ENCODE measurements at regions not wholly inside any gene's neighbourhood (a gene's known extent, or its start where the extent isn't known, plus 50 kb on each side); places are given as distances from the start of the nearest gene placed in this dataset.

GRCh38 chr9:86665416-86665815, 281.9 kb downstream of the GAS1 start:
- H3K4me3 ChIP-seq (ENCODE audit: low read length), result no peak overlapping the region
- H3K4me1 ChIP-seq (ENCODE audit: insufficient read depth, low read length), result no peaks in the 10 kb centered on the region
- ATAC-seq (no peak), DNase-seq (no peak)
- TF ChIP-seq EZH2phosphoT487 (IDR thresholded peaks at IDR 0.05; ENCODE audit: borderline replicate concordance, low read length) (no peak), EZH2 (IDR thresholded peaks at IDR 0.05; ENCODE audit: low read length, unreplicated experiment) (no peak), CTCF (conservative IDR thresholded peaks at IDR 0.05; ENCODE audit: low read depth, low read length) (no peak)
- no peak overlapping the region for H3K9ac ChIP-seq (ENCODE audit: low read length)
- POLR2A ChIA-PET (ENCODE audit: unreplicated experiment), result no interaction called here
- H3F3A ChIP-seq (ENCODE audit: low read length, unreplicated experiment), result no peaks in the 10 kb centered on the region
- no peaks in the 10 kb centered on the region for H3K9me3 ChIP-seq (ENCODE audit: low read length)
- H3K9me2 ChIP-seq (replicated peaks; ENCODE audit: low read length), result no peaks in the 10 kb centered on the region
- no peaks in the 10 kb centered on the region for H3K79me2 ChIP-seq (ENCODE audit: low read length)
- no peak overlapping the region for H3K4me2 ChIP-seq (ENCODE audit: low read length)
- no peaks in the 10 kb centered on the region for H3K36me3 ChIP-seq (ENCODE audit: low read depth, low read length)
- no peak overlapping the region for H2AFZ ChIP-seq (ENCODE audit: low read length)
- no peak overlapping the region for H3K27ac ChIP-seq (ENCODE audit: low read length)
- intact Hi-C loops (cut with micrococcal nuclease), result no loop called here
- H4K20me1 ChIP-seq (ENCODE audit: low read length), result no peaks in the 10 kb centered on the region
- CTCF ChIA-PET, result no interaction called here
- no TSS peak for BruUV-seq (replicated peaks)
- H3K27me3 ChIP-seq (ENCODE audit: low read length), result no peaks in the 10 kb centered on the region; the same call in 1 of the 2 replicates

GRCh38 chr9:86664603-86665002, 282.7 kb downstream of the GAS1 start:
- DNase-seq (no peak), ATAC-seq (no peak)
- H3K4me3 ChIP-seq (ENCODE audit: low read length), result no peak overlapping the region
- no TSS peak for BruUV-seq (replicated peaks)
- POLR2A ChIA-PET (ENCODE audit: unreplicated experiment), result no interaction called here
- H3K79me2 ChIP-seq (ENCODE audit: low read length), result no peaks in the 10 kb centered on the region
- H3K27me3 ChIP-seq (ENCODE audit: low read length), result no peaks in the 10 kb centered on the region
- CTCF ChIA-PET, result no interaction called here
- H2AFZ ChIP-seq (ENCODE audit: low read length), result no peak overlapping the region
- intact Hi-C loops (cut with micrococcal nuclease), result no loop called here
- no peaks in the 10 kb centered on the region for H3F3A ChIP-seq (ENCODE audit: low read length, unreplicated experiment)
- no peaks in the 10 kb centered on the region for H4K20me1 ChIP-seq (ENCODE audit: low read length)
- H3K9me2 ChIP-seq (replicated peaks; ENCODE audit: low read length), result no peaks in the 10 kb centered on the region
- no peaks in the 10 kb centered on the region for H3K9me3 ChIP-seq (ENCODE audit: low read length)
- no peak overlapping the region for H3K9ac ChIP-seq (ENCODE audit: low read length)
- no peaks in the 10 kb centered on the region for H3K4me1 ChIP-seq (ENCODE audit: insufficient read depth, low read length)
- H3K27ac ChIP-seq (ENCODE audit: low read length), result no peak overlapping the region
- H3K36me3 ChIP-seq (ENCODE audit: low read depth, low read length), result no peaks in the 10 kb centered on the region
- H3K4me2 ChIP-seq (ENCODE audit: low read length), result no peak overlapping the region
- TF ChIP-seq EZH2phosphoT487 (IDR thresholded peaks at IDR 0.05; ENCODE audit: borderline replicate concordance, low read length) (no peak), EZH2 (IDR thresholded peaks at IDR 0.05; ENCODE audit: low read length, unreplicated experiment) (no peak), CTCF (conservative IDR thresholded peaks at IDR 0.05; ENCODE audit: low read depth, low read length) (no peak)

- TF ChIP-seq EZH2 (IDR thresholded peaks at IDR 0.05; ENCODE audit: low read length, unreplicated experiment) (no peak), CTCF (conservative IDR thresholded peaks at IDR 0.05; ENCODE audit: low read depth, low read length) (no peak), EZH2phosphoT487 (IDR thresholded peaks at IDR 0.05; ENCODE audit: borderline replicate concordance, low read length) (no peak)
- ATAC-seq (no peak), DNase-seq (no peak)
- Histone ChIP-seq H3K79me2 (ENCODE audit: low read length) (no peaks in the 10 kb centered on the region), H3K27ac (ENCODE audit: low read length) (no peak overlapping the region), H2AFZ (ENCODE audit: low read length) (no peak overlapping the region), H4K20me1 (ENCODE audit: low read length) (no peaks in the 10 kb centered on the region), H3K27me3 (ENCODE audit: low read length) (no peaks in the 10 kb centered on the region), H3F3A (ENCODE audit: low read length, unreplicated experiment) (no peaks in the 10 kb centered on the region), H3K9me3 (ENCODE audit: low read length) (no peaks in the 10 kb centered on the region), H3K4me1 (ENCODE audit: insufficient read depth, low read length) (no peaks in the 10 kb centered on the region), H3K36me3 (ENCODE audit: low read depth, low read length) (no peaks in the 10 kb centered on the region), H3K9me2 (replicated peaks; ENCODE audit: low read length) (no peaks in the 10 kb centered on the region), H3K4me3 (ENCODE audit: low read length) (no peak overlapping the region), H3K9ac (ENCODE audit: low read length) (no peak overlapping the region), H3K4me2 (ENCODE audit: low read length) (no peak overlapping the region)
- ChIA-PET CTCF (no interaction called here), POLR2A (ENCODE audit: unreplicated experiment) (no interaction called here)
- intact Hi-C loops (cut with micrococcal nuclease), result no loop called here
- BruUV-seq (replicated peaks), result no TSS peak
Observed at GRCh38 chr9:86663905-86664304, 283.4 kb downstream of the GAS1 start.

All from PC-3 (cell line).